NK-92 (cell line): ENCODE measurements at regions not wholly inside any gene's neighbourhood (a gene's known extent, or its start where the extent isn't known, plus 50 kb on each side); places are given as distances from the start of the nearest gene placed in this dataset.

Source experiments
- DNase-seq: peaks from one replicate; lab custom pipeline; 2025; ENCODE audit not compliant: unreplicated experiment; lab: John Stamatoyannopoulos, UW

DNA sequence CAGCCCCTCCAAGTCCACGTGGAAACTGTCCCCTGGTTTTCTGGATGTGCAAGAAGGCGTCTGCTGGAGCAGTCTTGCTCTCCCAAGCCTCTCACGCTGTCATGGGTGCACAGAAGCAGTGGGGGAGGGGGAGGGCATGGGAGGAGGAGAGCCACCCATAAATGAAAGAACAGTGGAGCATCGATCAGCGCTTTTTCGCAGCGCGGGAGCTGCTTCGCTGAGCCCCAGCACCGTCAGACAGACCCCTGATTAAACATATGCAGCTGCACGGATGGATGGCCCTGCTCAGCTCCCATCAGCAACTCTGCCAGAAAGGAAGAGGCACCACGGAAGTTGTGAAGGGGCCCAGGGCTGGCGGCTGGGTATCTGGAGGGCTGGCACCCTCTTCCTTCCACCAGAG, 264.9 kb downstream of the UQCRFS1 start:
- no peak for DNase-seq

DNA sequence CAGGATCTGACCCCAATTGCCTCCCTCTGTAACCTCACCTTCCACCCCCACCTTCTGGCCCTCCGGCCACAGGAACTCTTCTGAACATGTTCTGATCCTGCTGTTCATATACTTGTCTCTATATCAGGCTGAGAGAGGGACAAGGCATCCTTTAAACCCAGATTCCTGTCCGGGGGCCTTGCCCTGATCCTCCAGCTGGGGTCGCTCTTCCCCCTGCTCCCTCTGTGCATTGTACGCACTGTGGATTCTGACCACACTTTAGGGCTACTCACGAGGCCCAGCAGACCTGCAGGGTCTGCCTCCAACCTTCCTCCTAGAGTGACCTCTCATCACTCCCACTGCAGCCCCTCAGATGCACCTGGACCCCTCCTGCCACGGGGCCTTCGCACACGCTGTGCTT, 269.3 kb downstream of the UQCRFS1 start:
- DNase-seq = no peak

DNA sequence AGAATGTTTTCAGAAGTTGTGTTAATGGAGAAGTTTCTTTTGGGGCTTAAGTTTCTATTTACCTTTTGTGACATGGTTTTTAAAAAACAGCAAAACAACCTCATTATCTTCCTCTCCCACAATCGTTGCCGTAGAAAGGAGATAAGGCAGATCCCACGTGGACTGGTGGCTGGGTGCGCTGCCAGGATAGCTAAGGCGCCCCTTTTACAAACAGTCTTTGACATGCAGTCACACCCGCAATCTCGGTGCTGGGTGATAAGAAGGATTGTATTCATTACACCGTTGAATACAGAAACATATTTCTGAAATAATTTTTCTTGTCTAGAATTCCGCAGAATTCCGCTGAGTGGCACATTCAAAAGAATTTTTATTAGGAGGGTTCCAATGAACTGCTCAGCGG, 271.1 kb downstream of the UQCRFS1 start:
- DNase-seq = no peak

DNA sequence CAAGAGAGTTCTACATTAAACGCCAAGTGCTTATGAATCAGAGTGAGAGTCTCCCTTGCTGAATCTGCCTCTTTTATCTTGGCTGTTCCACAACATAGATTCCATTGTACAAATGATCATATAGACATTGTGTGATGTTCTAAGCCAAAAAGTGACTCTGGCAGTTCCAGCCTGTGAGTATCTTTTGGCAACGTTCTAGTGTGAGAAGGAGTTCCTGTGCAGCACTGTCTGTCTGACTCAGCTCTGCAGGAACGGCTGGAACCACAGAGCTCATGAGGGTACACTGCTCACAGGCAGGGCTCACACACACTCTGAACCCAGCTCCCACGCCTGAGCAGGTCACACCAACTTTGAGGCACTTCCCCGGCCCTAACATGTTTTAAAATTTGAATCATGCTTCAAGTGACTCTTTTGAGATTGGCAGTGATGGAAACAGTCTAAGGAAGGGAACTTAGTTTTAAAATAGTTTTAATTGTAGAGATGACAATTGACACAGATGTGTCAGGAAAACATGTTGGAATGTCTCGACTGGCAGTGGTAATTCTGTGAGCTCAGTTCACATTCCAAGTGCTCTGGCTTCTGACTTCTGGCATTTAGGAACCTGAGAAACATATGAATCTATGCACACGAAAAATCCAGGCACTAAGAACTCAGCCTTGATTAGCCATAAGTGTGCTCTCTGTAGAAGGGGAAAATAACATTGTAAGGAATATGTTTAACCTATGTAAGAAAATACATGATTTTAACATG, 272.0 kb downstream of the UQCRFS1 start:
- no peak for DNase-seq

DNA sequence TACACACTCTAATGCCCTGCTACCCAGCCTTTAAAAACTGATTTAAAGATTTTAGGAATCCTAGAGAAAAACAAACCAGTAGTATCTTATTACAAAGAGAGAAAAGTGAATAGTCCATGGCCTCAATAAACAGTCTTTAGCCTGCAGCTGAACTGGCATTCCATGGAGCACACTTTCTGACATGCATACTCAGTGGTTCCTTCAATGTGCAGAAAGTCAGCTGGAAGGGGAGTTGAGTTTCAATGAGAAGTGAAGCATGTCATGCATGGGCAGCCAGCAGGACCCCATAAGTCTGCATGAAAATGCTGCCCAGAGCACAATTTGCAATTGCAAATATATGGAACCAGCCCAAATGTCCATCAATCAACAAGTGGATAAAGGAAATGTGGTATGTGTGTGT, 273.7 kb downstream of the UQCRFS1 start:
- DNase-seq = no peak

DNA sequence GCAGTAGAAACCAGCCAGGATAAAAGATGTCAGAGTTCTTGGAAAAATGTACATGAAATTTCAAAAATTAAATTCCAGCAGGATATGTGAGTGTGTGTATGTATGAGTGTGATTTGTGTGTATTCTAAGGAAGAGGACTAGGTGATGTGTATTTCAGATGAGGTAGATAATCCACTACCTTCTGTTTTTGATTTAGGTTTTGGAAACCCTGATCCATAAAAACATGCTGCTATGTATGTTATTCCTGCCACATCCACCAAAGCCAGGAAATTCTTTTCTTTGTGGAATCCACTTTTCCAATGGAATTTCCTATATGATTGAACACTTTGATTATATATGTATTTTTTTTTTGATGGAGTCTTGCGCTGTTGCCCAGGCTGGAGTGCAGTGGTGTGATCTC, 276.9 kb downstream of the UQCRFS1 start:
- DNase-seq = no peak

DNA sequence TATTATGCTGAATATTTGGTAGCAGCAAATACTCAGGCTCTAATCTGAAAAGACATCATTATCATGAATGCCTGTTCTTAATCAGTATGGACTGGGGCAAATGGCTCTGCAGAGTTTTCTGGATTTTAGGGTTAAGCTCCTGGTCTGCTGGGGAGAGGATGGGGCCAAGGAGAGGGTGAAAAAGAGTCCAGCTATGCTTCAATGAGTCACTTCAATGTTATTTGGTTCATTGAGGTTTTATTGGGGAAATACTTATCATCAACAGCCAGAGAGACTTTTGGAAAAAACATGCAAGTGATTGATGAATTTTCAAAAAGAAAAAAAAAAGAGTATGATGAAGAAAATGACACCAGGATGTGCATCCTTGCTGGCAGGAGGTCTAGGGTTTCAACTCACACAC, 278.3 kb downstream of the UQCRFS1 start:
- DNase-seq = no peak

DNA sequence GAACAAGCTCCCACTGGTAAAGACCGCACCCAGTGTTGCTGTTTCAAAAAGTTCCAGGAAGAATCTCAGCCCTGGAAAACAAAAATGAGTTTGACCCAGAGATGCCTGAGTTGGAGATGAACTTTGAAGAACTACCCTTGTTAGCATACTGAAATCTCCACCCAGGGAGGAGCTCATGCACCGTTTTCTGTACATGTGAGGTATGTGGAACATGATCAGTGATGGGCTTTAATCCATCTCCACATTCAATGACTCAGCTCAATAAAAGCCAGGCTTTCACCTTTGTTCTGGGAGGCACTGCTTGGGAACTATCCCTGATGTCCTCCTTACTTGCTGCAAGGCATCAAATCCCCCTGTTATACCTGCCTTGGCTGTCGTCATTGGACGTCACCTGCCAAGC, 279.9 kb downstream of the UQCRFS1 start:
- no peak for DNase-seq

DNA sequence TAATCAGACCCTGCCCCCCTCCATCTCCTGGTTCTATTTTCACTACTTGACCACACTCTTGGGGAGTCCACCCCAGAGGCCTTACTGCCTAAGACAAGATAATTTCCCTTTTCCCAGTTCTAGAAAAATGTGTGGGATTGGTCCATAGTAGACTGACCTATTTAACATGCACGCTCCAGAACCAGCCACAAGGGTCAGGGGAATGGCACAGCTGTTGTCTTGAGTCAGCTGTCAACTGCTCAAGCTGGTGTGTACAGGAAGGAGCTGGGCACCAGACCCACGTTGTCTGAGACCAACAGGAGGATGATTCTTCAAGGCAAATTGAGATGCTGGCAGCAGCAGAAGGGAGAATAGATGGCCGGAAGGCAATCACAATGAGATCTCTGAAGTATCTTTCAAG, 280.5 kb downstream of the UQCRFS1 start:
- DNase-seq = no peak

DNA sequence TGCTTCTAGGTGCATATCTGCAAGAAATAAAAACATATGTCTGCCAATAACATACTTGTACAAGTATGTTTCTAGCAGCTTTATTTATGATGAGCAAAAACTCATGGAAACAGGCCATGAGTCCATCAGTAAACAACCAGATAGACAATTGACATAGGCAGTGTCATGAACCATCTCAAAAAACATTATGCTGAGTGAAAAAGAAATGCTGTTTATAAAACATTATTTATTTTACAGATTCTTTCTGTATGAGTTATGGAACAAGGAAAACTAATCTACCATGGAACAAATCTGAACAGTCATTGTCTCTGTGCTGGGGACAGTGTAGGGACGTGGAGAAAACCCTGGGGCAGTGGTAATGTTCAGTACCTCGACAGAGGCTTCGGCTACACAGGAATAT, 283.9 kb downstream of the UQCRFS1 start:
- DNase-seq = no peak

DNA sequence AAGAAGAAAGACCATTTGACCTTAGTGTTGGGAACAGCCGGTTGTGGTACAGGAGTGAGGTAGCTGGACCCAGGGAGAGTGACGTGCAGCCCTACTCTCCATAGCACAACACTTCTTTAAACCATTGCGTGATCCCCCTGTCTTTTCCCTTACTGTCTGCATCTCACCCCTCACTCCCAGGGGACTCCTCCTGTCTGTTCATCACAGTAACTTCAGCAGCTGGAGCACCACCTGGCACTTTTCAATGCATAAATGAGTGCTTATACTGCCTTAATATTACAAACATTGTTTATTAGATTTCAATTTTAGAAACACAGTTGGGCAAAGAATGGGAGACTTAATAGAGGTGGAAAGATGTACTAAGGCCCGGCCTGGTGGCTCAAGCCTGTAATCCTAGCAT, 285.5 kb downstream of the UQCRFS1 start:
- DNase-seq = no peak

DNA sequence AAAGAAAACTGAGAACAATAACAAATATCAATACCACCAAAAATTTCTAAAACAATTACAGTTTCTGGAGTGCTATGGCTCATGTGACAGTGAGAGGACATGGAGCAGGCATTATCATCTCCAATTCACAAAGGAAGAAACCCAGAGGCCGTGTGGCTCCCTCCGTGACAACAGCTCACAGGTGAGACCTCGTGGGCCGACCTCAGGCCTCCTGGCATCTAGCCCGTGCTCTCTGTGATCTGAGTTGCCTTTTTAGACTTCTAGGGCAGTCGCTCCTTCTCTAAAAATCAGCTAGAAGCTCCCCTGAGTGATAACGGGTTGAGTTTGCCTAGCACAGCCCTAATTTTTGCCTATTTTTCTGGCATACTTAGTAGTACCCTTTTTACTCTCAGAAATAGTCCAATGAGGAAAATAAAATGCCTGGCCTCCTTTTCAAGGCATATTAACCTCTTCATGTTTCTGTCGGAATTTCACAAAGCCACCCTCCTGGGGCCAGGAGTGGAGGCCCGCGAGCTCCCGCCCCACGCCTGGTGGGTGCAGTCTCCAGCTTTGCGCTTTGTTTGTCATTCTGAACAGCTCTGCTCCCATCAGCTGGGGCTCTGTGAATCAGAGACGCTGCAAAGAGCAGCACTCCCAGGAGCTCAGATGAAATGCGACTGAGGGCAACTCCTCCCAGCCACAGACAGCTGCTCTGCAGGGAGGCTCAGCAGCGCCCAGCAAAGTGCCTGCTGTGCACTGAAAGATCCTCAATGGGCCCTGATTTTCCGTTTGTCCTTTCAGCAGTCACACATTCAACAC, 292.5 kb downstream of the UQCRFS1 start:
- DNase-seq = no peak

DNA sequence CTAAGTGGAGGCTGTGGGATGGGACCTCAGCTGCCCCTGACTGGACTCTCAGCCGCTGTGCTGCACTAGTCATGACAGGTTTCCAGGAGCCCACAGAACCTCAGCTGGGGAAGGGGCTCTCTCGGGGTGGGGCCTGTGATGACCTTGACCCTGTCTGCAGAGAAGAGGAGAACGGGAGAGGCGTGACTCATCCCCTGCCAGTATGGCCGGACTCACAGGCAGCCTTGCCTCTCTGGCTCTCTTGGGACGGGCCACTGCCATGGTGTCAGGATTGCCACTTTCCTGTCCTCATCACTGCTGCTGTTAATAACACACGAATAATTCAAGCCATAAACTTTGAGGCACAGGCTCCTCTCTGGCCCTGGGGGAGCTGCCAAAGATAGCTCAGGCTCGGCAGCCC, 295.3 kb downstream of the UQCRFS1 start:
- no peak for DNase-seq

DNA sequence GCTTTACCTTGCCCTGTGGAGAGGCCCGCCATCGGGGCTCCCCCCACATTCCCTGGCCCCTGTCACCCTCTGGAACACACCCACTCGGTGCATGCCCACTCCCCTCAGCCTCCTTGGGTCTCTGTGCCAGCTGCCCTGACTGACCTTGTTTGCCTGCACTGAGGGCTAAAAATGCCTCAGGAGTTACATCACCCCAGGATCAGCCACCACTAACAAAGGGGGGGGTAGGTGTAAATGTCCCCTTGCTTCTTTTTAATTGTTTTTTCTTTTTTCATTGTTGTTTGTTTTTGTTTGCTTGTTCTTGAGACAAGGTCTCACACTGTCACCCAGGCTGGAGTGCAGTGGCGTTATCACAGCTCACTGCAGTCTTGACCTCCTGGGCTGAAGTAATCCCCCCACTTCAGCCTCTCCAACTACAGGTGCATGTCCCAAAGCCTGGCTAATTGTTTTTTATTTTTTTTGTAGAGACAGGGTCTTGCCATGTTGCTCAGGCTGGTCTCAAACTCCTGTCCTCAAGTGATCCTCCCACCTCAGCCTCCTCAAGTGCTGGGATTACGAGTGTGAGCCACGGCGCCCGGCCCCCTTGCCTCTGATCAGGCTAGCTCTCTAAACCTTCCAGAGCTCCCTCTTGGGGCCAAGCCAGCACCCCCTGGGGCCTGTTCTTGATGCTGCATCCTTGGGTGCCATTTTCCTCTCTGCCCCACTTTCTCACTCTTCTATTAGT, 297.1 kb downstream of the UQCRFS1 start:
- DNase-seq = no peak

DNA sequence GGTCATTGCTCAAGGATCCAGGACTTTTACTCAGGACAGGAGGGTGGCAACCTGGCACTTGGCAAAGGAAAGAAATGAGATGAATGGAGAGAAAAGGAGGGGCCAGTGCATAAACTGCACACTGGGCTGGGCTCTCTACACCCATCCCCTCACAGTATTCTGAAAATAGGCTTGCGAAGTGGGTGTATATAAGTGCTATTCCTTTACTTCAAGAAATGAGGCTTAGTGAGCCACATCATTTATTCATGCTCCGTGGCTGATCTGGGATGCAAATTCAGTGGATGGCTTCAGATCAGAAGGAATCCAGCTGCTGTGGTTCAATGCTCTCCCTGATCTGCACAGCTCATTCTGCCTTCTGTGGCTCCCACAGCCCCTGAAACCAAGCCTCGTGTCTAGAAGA, 297.7 kb downstream of the UQCRFS1 start:
- no peak for DNase-seq

DNA sequence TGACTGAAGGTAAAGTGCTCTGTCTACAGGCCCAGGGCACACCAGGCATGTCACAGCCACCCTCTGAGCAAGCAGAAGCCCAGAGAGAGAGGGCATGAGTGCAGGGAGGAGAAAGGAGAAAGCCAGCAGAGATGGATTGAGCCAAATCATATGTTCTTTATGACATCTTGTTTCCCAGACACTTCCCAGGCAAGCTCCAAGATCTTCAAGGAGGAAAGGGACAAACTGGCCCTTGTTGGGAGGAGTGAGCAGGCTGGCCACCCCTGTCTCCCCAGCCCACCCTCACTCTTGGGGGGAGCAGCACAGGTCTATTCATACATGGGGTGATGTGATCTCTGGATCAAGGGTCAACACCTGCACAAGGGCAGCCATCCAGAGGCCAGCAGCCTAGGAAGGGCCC, 298.8 kb downstream of the UQCRFS1 start:
- DNase-seq = no peak

DNA sequence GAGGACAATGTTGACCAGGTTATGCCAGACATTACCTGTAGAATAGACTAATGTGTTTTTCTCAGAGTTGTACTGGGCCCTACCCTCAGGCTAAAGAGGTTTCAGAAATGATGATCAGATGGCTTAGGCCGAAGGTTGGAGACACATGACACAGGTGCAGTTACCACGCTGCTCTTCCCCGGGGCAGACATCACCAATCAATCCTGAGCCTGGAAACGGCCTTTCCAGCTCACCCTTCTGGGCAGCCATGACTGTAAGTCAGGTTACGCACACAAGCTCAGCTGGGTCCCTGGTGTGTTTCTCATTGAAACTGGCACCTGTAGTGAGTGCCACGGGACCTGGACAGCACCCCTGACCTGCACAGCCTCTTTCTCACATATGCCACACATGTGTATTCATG, 299.3 kb downstream of the UQCRFS1 start:
- DNase-seq = no peak

DNA sequence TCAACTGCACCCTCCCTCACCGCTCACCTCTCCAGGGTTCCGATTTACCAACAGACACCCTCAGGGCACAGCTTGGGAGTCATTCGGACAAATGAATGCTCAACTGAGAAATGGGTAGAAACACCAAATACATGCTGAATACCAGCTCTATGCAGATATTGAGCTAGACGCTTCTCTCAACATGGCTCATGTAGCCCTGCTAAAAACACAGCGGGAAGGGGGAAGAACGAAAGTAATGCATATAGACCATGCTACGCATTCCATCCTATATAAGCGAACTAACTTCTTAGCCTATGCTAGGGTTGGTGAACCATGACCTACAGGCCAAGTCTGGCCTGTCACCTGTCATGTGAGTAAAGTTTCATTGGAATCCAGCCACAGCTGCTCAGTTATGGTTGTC, 304.0 kb downstream of the UQCRFS1 start:
- no peak for DNase-seq

DNA sequence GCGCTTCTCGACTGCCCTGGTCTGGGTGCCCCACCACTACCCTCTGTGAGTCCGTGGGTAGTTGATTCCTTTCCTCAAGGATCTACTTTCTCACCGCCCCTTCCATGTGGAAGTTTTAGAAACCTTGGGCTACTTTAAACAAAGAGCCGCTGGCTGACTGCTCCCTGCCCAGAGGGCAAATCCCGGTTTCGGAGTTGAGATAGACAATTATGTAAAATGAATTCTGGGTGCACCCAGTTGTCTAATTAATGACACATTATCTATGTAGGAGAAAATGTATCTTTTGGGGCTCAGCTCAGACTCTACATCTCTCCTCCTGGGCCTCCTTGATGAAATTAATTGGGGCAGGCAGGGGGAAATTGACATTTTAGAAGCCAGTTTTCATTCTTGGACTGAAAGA, 305.4 kb downstream of the UQCRFS1 start:
- DNase-seq = no peak

DNA sequence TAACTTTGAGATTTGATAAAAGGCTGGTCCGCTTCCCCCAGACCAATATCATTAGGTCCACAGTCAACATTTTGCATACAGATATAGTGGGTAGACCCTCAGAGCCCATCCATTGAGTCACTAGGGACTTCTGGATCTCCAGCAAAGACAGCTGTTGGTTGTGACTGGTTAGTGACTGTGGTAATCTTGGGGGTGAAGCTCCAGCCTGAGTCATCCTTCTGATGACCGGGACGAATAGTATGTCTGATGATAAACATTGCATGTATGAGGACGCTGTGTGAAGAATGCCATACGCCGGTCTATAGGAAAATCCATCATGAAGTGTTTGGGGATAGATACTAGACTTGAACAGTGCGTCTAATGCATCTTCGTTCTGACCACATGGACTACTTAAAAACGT, 307.0 kb downstream of the UQCRFS1 start:
- no peak for DNase-seq

DNA sequence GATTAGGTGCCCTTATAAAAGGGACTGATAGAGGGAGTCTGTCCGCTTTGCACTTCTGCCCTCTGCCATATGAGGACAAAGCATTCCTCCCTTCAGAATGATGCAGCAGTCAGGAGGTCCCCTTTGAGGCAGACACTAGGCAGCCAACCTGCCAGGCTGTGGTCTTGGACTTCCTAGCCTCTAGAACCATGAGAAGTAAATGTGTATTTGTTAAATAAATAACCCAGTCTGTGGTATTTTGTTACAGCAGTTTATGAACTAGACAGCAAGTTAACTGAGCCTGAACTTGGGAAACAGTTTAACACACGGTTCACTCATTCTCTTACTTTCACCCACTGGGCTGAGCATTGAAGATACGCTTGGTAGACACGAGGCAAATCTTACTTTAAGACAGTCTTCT, 313.2 kb downstream of the UQCRFS1 start:
- DNase-seq = no peak

DNA sequence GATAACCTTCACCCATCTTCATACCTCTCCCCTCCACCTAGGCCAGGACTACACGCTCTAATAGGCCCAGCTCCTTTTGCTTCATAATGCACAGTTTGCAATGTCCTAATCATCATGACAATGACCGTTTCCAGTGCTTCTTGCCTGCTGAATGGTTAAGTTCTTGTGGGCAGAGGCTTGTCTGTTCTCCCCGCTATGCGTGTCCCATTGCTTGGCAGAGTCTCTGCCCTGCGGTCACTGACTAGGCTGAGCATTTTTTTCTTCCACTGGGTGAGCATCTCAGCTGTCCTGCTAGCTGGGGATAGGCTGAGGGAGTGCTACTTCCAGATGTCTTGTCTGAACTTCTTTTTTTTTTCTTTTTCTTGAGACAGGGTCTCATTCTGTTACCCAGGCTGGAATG, 314.7 kb downstream of the UQCRFS1 start:
- DNase-seq = no peak
